MM.1S (cell line): ENCODE measurements at regions not wholly inside any gene's neighbourhood (a gene's known extent, or its start where the extent isn't known, plus 50 kb on each side); places are given as distances from the start of the nearest gene placed in this dataset.

Experiments used
- DNase-seq: peaks from one replicate; pipeline ENCODE4 v3.0.0-alpha.2; 2015
- H2AFZ ChIP-seq: fragments of 300-600 bp; sonication (generic); 2 replicates; pipeline ENCODE4 v1.6.0; 2016; ENCODE audit warnings: antibody characterized with exemption, low read length
- H3F3A ChIP-seq: fragments of 300-600 bp; sonication (generic); 2 replicates; pipeline ENCODE4 v1.6.1; 2016; ENCODE audit warnings: mild to moderate bottlenecking, antibody characterized with exemption, low read length, moderate library complexity, mixed read lengths; ENCODE audit not compliant: insufficient read depth
- H3K27ac ChIP-seq: fragments of 300-600 bp; sonication (generic); 2 replicates; pipeline ENCODE4 v1.5.1; 2016; ENCODE audit warnings: mild to moderate bottlenecking, low read length
- H3K27me3 ChIP-seq: fragments of 300-600 bp; sonication (generic); replicated peaks from 2 replicates; pipeline ENCODE4 v1.6.0; 2016; ENCODE audit warnings: low read length; ENCODE audit not compliant: insufficient read depth
- H3K36me3 ChIP-seq: fragments of 300-600 bp; sonication (generic); replicated peaks from 2 replicates; pipeline ENCODE4 v1.6.1; 2016; ENCODE audit warnings: mild to moderate bottlenecking, low read length, mixed read lengths; ENCODE audit not compliant: insufficient read depth
- H3K4me1 ChIP-seq: fragments of 300-600 bp; sonication (generic); 2 replicates; pipeline ENCODE4 v1.6.1; 2016; ENCODE audit warnings: low read length, mixed read lengths
- H3K4me2 ChIP-seq: fragments of 300-600 bp; sonication (generic); 2 replicates; pipeline ENCODE4 v1.6.0; 2016; ENCODE audit warnings: low read depth, low read length
- H3K4me3 ChIP-seq: fragments of 300-600 bp; sonication (generic); 2 replicates; pipeline ENCODE4 v1.5.1; 2016; ENCODE audit warnings: low read length, mixed read lengths
- H3K79me2 ChIP-seq: fragments of 300-600 bp; sonication (generic); 2 replicates; pipeline ENCODE4 v1.6.1; 2016; ENCODE audit warnings: mixed run types, low read length, mixed read lengths
- H3K9ac ChIP-seq: fragments of 300-600 bp; sonication (generic); 2 replicates; pipeline ENCODE4 v1.6.1; 2016; ENCODE audit warnings: low read length, mixed read lengths
- H3K9me2 ChIP-seq: fragments of 300-600 bp; sonication (generic); replicated peaks from 2 replicates; pipeline ENCODE4 v1.6.1; 2016; ENCODE audit warnings: mild to moderate bottlenecking, low read length, mixed read lengths; ENCODE audit not compliant: insufficient read depth
- H3K9me3 ChIP-seq: fragments of 300-600 bp; sonication (generic); replicated peaks from 2 replicates; pipeline ENCODE4 v1.6.1; 2016; ENCODE audit warnings: mild to moderate bottlenecking, low read length, mixed read lengths; ENCODE audit not compliant: insufficient read depth
- H4K20me1 ChIP-seq: fragments of 300-600 bp; sonication (generic); 2 replicates; pipeline ENCODE4 v1.6.1; 2016; ENCODE audit warnings: mild to moderate bottlenecking, low read length, moderate library complexity, mixed read lengths; ENCODE audit not compliant: insufficient read depth
- EZH2 ChIP-seq: fragments of 300-600 bp; sonication (generic); optimal IDR thresholded peaks from 2 replicates; pipeline ENCODE3; 2017; ENCODE audit warnings: low read depth, mild to moderate bottlenecking, antibody characterized with exemption, low read length, mixed read lengths
- EZH2phosphoT487 ChIP-seq: fragments of 300-600 bp; sonication (generic); IDR thresholded peaks from 2 replicates; pipeline ENCODE4 v1.6.1; 2018; ENCODE audit warnings: antibody characterized with exemption, low read length
- TF ChIP-seq, protein P1 (sequence below): fragments of 300-600 bp; sonication (generic); IDR thresholded peaks from 2 replicates; pipeline ENCODE4 v1.5.1; 2016; ENCODE audit warnings: antibody characterized with exemption, low read length, mixed read lengths

GRCh38 chrX:39222346-39223113 lies 421.3 kb downstream of the MID1IP1 start:
- Histone ChIP-seq H4K20me1 (no peaks in the 10 kb centered on the region), H3K4me2 (no peak overlapping the region), H3F3A (no peaks in the 10 kb centered on the region), H3K36me3 (no peaks in the 10 kb centered on the region), H3K27ac (no peak overlapping the region), H3K4me1 (no peaks in the 10 kb centered on the region), H3K9me3 (no peaks in the 10 kb centered on the region), H3K27me3 (no peaks in the 10 kb centered on the region), H3K79me2 (no peaks in the 10 kb centered on the region), H3K9ac (no peak overlapping the region), H3K4me3 (no peak overlapping the region), H2AFZ (no peak overlapping the region), H3K9me2 (no peaks in the 10 kb centered on the region)
- TF ChIP-seq, protein P1, sequence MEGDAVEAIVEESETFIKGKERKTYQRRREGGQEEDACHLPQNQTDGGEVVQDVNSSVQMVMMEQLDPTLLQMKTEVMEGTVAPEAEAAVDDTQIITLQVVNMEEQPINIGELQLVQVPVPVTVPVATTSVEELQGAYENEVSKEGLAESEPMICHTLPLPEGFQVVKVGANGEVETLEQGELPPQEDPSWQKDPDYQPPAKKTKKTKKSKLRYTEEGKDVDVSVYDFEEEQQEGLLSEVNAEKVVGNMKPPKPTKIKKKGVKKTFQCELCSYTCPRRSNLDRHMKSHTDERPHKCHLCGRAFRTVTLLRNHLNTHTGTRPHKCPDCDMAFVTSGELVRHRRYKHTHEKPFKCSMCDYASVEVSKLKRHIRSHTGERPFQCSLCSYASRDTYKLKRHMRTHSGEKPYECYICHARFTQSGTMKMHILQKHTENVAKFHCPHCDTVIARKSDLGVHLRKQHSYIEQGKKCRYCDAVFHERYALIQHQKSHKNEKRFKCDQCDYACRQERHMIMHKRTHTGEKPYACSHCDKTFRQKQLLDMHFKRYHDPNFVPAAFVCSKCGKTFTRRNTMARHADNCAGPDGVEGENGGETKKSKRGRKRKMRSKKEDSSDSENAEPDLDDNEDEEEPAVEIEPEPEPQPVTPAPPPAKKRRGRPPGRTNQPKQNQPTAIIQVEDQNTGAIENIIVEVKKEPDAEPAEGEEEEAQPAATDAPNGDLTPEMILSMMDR: no peak
- no peak for DNase-seq

DNA sequence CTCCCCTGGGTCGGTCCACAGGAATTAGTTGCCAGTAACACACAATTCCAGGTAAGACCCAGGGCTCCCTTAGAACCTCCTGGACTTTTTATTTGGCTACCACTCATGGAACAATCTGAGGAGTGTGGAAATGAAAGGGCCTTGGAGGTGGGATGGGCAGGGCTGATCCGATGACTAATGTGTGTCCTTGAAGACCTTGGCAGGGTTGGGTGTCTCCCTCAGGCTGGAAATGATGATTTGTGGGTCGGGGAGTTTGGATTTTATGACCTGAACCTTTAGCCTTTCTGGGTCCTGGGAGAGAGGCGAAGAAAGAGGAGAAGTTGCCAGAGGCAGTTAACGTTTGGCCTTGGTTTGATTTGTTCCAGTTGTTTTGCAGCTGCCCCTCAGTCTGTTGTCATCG lies 425.0 kb downstream of the MID1IP1 start:
- H3K27ac ChIP-seq: no peak overlapping the region
- no peak for DNase-seq
- TF ChIP-seq EZH2phosphoT487 (no peak), EZH2 (no peak)
- TF ChIP-seq, protein P1: no peak
- H3K79me2 ChIP-seq: no peaks in the 10 kb centered on the region
- no peaks in the 10 kb centered on the region for H3K4me1 ChIP-seq
- H3K9me2 ChIP-seq: no peaks in the 10 kb centered on the region
- no peak overlapping the region for H3K4me3 ChIP-seq
- no peak overlapping the region for H3K9ac ChIP-seq
- no peaks in the 10 kb centered on the region for H3F3A ChIP-seq
- no peaks in the 10 kb centered on the region for H4K20me1 ChIP-seq
- H3K4me2 ChIP-seq: no peak overlapping the region
- H3K27me3 ChIP-seq: no peaks in the 10 kb centered on the region
- no peak overlapping the region for H2AFZ ChIP-seq
- H3K9me3 ChIP-seq: no peaks in the 10 kb centered on the region
- H3K36me3 ChIP-seq: no peaks in the 10 kb centered on the region

DNA sequence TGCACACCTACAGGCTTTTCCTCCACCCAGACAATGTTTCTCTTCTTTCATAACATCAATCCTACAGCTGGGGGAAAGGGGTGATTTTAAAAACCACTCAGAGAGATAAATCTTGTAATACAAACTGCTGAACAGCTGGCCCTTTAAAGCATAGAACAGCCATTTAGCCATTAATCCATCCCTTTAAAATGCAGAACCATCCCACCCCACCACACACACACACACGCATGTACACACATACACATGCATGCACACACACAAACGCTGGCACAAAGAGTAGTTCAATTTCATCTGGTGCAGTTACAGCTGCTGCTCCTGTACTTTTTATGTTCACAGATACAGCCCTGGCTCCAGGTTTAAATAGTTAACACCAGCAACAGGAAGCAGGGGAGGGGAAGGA lies 426.1 kb downstream of the MID1IP1 start:
- no peaks in the 10 kb centered on the region for H3K9me3 ChIP-seq
- no peaks in the 10 kb centered on the region for H3F3A ChIP-seq
- H3K4me1 ChIP-seq: no peaks in the 10 kb centered on the region
- no peaks in the 10 kb centered on the region for H3K36me3 ChIP-seq
- no peaks in the 10 kb centered on the region for H4K20me1 ChIP-seq
- no peak overlapping the region for H3K9ac ChIP-seq
- H3K79me2 ChIP-seq: no peaks in the 10 kb centered on the region
- no peak for TF ChIP-seq EZH2phosphoT487
- no peak for TF ChIP-seq EZH2
- TF ChIP-seq, protein P1: no peak
- DNase-seq: no peak
- no peaks in the 10 kb centered on the region for H3K27me3 ChIP-seq
- H3K9me2 ChIP-seq: no peaks in the 10 kb centered on the region
- no peak overlapping the region for H2AFZ ChIP-seq
- H3K27ac ChIP-seq: no peak overlapping the region
- H3K4me2 ChIP-seq: no peak overlapping the region
- H3K4me3 ChIP-seq: no peak overlapping the region
